ENCODE measurements at regions not wholly inside any gene's neighbourhood (a gene's known extent, or its start where the extent isn't known, plus 50 kb on each side); places are given as distances from the start of the nearest gene placed in this dataset.

GRCh38 chr4:58209551-58209950 is 1099.4 kb upstream of the IGFBP7 start:
- Histone ChIP-seq H3F3A (ENCODE audit: insufficient read depth, low read length, poor library complexity, severe bottlenecking) (no peaks in the 10 kb centered on the region), H3K27ac (ENCODE audit: low read length) (no peak overlapping the region), H3K9me2 (ENCODE audit: insufficient read depth, low read length) (no peaks in the 10 kb centered on the region), H3K4me2 (ENCODE audit: low read length) (no peak overlapping the region), H3K27me3 (ENCODE audit: insufficient read depth, low read depth, low read length) (no peaks in the 10 kb centered on the region), H3K79me2 (replicated peaks; ENCODE audit: insufficient read depth, low read length) (no peaks in the 10 kb centered on the region), H3K36me3 (ENCODE audit: insufficient read depth, low read length) (no peaks in the 10 kb centered on the region), H3K9me3 (ENCODE audit: low read length) (no peaks in the 10 kb centered on the region), H3K9ac (ENCODE audit: low read length) (no peak overlapping the region), H3K4me3 (ENCODE audit: low read length) (no peak overlapping the region), H4K20me1 (ENCODE audit: insufficient read depth) (no peaks in the 10 kb centered on the region), H2AFZ (ENCODE audit: low read depth, low read length) (no peak overlapping the region)
- TF ChIP-seq MXI1 (conservative IDR thresholded peaks at IDR 0.05; ENCODE audit: poor library complexity, severe bottlenecking): no peak
- no peak for TF ChIP-seq EP300 (conservative IDR thresholded peaks at IDR 0.05; ENCODE audit: poor library complexity, severe bottlenecking)
- TF ChIP-seq REST (IDR thresholded peaks at IDR 0.05; ENCODE audit: borderline replicate concordance): no peak
- TF ChIP-seq CTCF (IDR thresholded peaks at IDR 0.05; ENCODE audit: poor library complexity, severe bottlenecking): no peak
- no peak for TF ChIP-seq TAF1 (IDR thresholded peaks at IDR 0.05; ENCODE audit: low read depth)
- TF ChIP-seq RAD21 (conservative IDR thresholded peaks at IDR 0.05): no peak
- no peak for TF ChIP-seq SMC3 (conservative IDR thresholded peaks at IDR 0.05; ENCODE audit: poor library complexity)

GRCh38 chr4:58209001-58209400 is 1098.8 kb upstream of the IGFBP7 start:
- Histone ChIP-seq H3K79me2 (replicated peaks; ENCODE audit: insufficient read depth, low read length) (no peaks in the 10 kb centered on the region), H3K4me2 (ENCODE audit: low read length) (no peak overlapping the region), H3K9me2 (ENCODE audit: insufficient read depth, low read length) (no peaks in the 10 kb centered on the region), H3K27ac (ENCODE audit: low read length) (no peak overlapping the region), H3K4me3 (ENCODE audit: low read length) (no peak overlapping the region), H3F3A (ENCODE audit: insufficient read depth, low read length, poor library complexity, severe bottlenecking) (no peaks in the 10 kb centered on the region), H3K36me3 (ENCODE audit: insufficient read depth, low read length) (no peaks in the 10 kb centered on the region), H2AFZ (ENCODE audit: low read depth, low read length) (no peak overlapping the region), H3K9ac (ENCODE audit: low read length) (no peak overlapping the region), H3K27me3 (ENCODE audit: insufficient read depth, low read depth, low read length) (no peaks in the 10 kb centered on the region), H4K20me1 (ENCODE audit: insufficient read depth) (no peaks in the 10 kb centered on the region), H3K9me3 (ENCODE audit: low read length) (no peaks in the 10 kb centered on the region)
- TF ChIP-seq EP300 (conservative IDR thresholded peaks at IDR 0.05; ENCODE audit: poor library complexity, severe bottlenecking): no peak
- no peak for TF ChIP-seq TAF1 (IDR thresholded peaks at IDR 0.05; ENCODE audit: low read depth)

GRCh38 chr4:58205446-58206235 is 1095.5 kb upstream of the IGFBP7 start:
- Histone ChIP-seq H3K9me2 (ENCODE audit: insufficient read depth, low read length) (no peaks in the 10 kb centered on the region), H3K4me3 (ENCODE audit: low read length) (no peak overlapping the region), H3K9ac (ENCODE audit: low read length) (no peak overlapping the region), H3K9me3 (ENCODE audit: low read length) (no peaks in the 10 kb centered on the region), H3K27me3 (ENCODE audit: insufficient read depth, low read depth, low read length) (no peaks in the 10 kb centered on the region), H3K79me2 (replicated peaks; ENCODE audit: insufficient read depth, low read length) (no peaks in the 10 kb centered on the region), H2AFZ (ENCODE audit: low read depth, low read length) (no peak overlapping the region), H3F3A (ENCODE audit: insufficient read depth, low read length, poor library complexity, severe bottlenecking) (no peaks in the 10 kb centered on the region), H4K20me1 (ENCODE audit: insufficient read depth) (no peaks in the 10 kb centered on the region), H3K4me2 (ENCODE audit: low read length) (no peak overlapping the region), H3K27ac (ENCODE audit: low read length) (no peak overlapping the region), H3K36me3 (ENCODE audit: insufficient read depth, low read length) (no peaks in the 10 kb centered on the region)
- no peak for TF ChIP-seq RAD21 (conservative IDR thresholded peaks at IDR 0.05)
- no peak for TF ChIP-seq EP300 (conservative IDR thresholded peaks at IDR 0.05; ENCODE audit: poor library complexity, severe bottlenecking)
- TF ChIP-seq POLR2AphosphoS5 (IDR thresholded peaks at IDR 0.05): no peak
- TF ChIP-seq TAF1 (IDR thresholded peaks at IDR 0.05; ENCODE audit: low read depth): no peak
